ENCODE measurements at regions not wholly inside any gene's neighbourhood (a gene's known extent, or its start where the extent isn't known, plus 50 kb on each side); places are given as distances from the start of the nearest gene placed in this dataset.

GRCh38 chr6:94184666-94185464, 765.5 kb upstream of the EPHA7 start:
- DNase-seq, result no peak
- Histone ChIP-seq H2AFZ (no peak overlapping the region), H3K9me3 (ENCODE audit: insufficient read depth, low read depth) (no peaks in the 10 kb centered on the region), H3K36me3 (ENCODE audit: low read depth) (no peaks in the 10 kb centered on the region), H3K27me3 (ENCODE audit: insufficient read depth, low read depth) (no peaks in the 10 kb centered on the region), H3K27ac (no peak overlapping the region), H3K4me2 (no peak overlapping the region), H3K9me2 (ENCODE audit: insufficient read depth) (peaks cover 5% of the 10 kb centered on the region; the same call in 1 of the 2 replicates), H4K20me1 (ENCODE audit: insufficient read depth) (no peaks in the 10 kb centered on the region), H3K4me1 (replicated peaks; ENCODE audit: insufficient read depth) (no peaks in the 10 kb centered on the region), H3K79me2 (ENCODE audit: low read depth) (no peaks in the 10 kb centered on the region), H3K4me3 (no peak overlapping the region), H3F3A (ENCODE audit: insufficient read depth, low read depth) (no peaks in the 10 kb centered on the region)
- BruUV-seq (replicated peaks), result no TSS peak
- no peak for TF ChIP-seq EZH2 (IDR thresholded peaks at IDR 0.05; ENCODE audit: low read depth)
- ChIA-PET CTCF (no interaction called here), POLR2A (ENCODE audit: unreplicated experiment) (no interaction called here)
- intact Hi-C loops (cut with micrococcal nuclease; ENCODE audit: unreplicated experiment), result no loop called here

- Histone ChIP-seq H3K4me3 (no peak overlapping the region), H3K4me2 (no peak overlapping the region), H3K27me3 (ENCODE audit: insufficient read depth, low read depth) (no peaks in the 10 kb centered on the region), H3K9me2 (ENCODE audit: insufficient read depth) (no peaks in the 10 kb centered on the region), H3K9me3 (ENCODE audit: insufficient read depth, low read depth) (no peaks in the 10 kb centered on the region), H3K36me3 (ENCODE audit: low read depth) (no peaks in the 10 kb centered on the region), H4K20me1 (ENCODE audit: insufficient read depth) (no peaks in the 10 kb centered on the region), H3K27ac (no peak overlapping the region), H3K79me2 (ENCODE audit: low read depth) (no peaks in the 10 kb centered on the region), H3F3A (ENCODE audit: insufficient read depth, low read depth) (no peaks in the 10 kb centered on the region), H3K4me1 (replicated peaks; ENCODE audit: insufficient read depth) (no peaks in the 10 kb centered on the region), H2AFZ (0 out of 2 replicates have a peak overlapping the region, but pooled peaks have one; percentile 26)
- intact Hi-C loops (cut with micrococcal nuclease; ENCODE audit: unreplicated experiment), result no loop called here
- ChIA-PET POLR2A (ENCODE audit: unreplicated experiment) (no interaction called here), CTCF (no interaction called here)
- no TSS peak for BruUV-seq (replicated peaks)
- no peak for DNase-seq
- TF ChIP-seq CTCF (conservative IDR thresholded peaks at IDR 0.05) (no peak), EZH2 (IDR thresholded peaks at IDR 0.05; ENCODE audit: low read depth) (no peak)
These were observed 758.1 kb upstream of the EPHA7 start for GRCh38 chr6:94177429-94177828.

GRCh38 chr6:94175465-94175864, 756.1 kb upstream of the EPHA7 start:
- H3F3A ChIP-seq (ENCODE audit: insufficient read depth, low read depth), result no peaks in the 10 kb centered on the region
- POLR2A ChIA-PET (ENCODE audit: unreplicated experiment), result no interaction called here
- no peaks in the 10 kb centered on the region for H4K20me1 ChIP-seq (ENCODE audit: insufficient read depth)
- H3K27ac ChIP-seq, result no peak overlapping the region
- 0 out of 2 replicates have a peak, but pooled peaks cover 5% of the 10 kb centered on the region for H3K9me3 ChIP-seq (ENCODE audit: insufficient read depth, low read depth)
- no peaks in the 10 kb centered on the region for H3K27me3 ChIP-seq (ENCODE audit: insufficient read depth, low read depth)
- H3K9me2 ChIP-seq (ENCODE audit: insufficient read depth), result no peaks in the 10 kb centered on the region
- H3K36me3 ChIP-seq (ENCODE audit: low read depth), result no peaks in the 10 kb centered on the region
- DNase-seq, result no peak
- H2AFZ ChIP-seq, result no peak overlapping the region
- BruUV-seq (replicated peaks), result no TSS peak
- CTCF ChIA-PET, result no interaction called here
- no peaks in the 10 kb centered on the region for H3K79me2 ChIP-seq (ENCODE audit: low read depth)
- intact Hi-C loops (cut with micrococcal nuclease; ENCODE audit: unreplicated experiment), result no loop called here
- no peak for TF ChIP-seq CTCF (conservative IDR thresholded peaks at IDR 0.05)
- no peak for TF ChIP-seq EZH2 (IDR thresholded peaks at IDR 0.05; ENCODE audit: low read depth)
- H3K4me3 ChIP-seq, result no peak overlapping the region
- H3K4me2 ChIP-seq, result no peak overlapping the region
- no peaks in the 10 kb centered on the region for H3K4me1 ChIP-seq (replicated peaks; ENCODE audit: insufficient read depth)

- no peak overlapping the region for H3K4me3 ChIP-seq
- intact Hi-C loops (cut with micrococcal nuclease; ENCODE audit: unreplicated experiment), result no loop called here
- no peaks in the 10 kb centered on the region for H3K79me2 ChIP-seq (ENCODE audit: low read depth)
- BruUV-seq (replicated peaks), result no TSS peak
- TF ChIP-seq EZH2 (IDR thresholded peaks at IDR 0.05; ENCODE audit: low read depth) (no peak), CTCF (conservative IDR thresholded peaks at IDR 0.05) (no peak)
- no peaks in the 10 kb centered on the region; the same call in 1 of the 2 replicates for H4K20me1 ChIP-seq (ENCODE audit: insufficient read depth)
- no peaks in the 10 kb centered on the region for H3K27me3 ChIP-seq (ENCODE audit: insufficient read depth, low read depth)
- no peaks in the 10 kb centered on the region for H3K4me1 ChIP-seq (replicated peaks; ENCODE audit: insufficient read depth)
- no peaks in the 10 kb centered on the region for H3K9me3 ChIP-seq (ENCODE audit: insufficient read depth, low read depth)
- no peaks in the 10 kb centered on the region for H3K36me3 ChIP-seq (ENCODE audit: low read depth)
- H3K27ac ChIP-seq, result no peak overlapping the region
- POLR2A ChIA-PET (ENCODE audit: unreplicated experiment), result no interaction called here
- DNase-seq, result no peak
- H2AFZ ChIP-seq, result no peak overlapping the region
- H3K4me2 ChIP-seq, result no peak overlapping the region
- H3F3A ChIP-seq (ENCODE audit: insufficient read depth, low read depth), result no peaks in the 10 kb centered on the region
- no peaks in the 10 kb centered on the region for H3K9me2 ChIP-seq (ENCODE audit: insufficient read depth)
- CTCF ChIA-PET, result no interaction called here
These were observed 744.5 kb upstream of the EPHA7 start for GRCh38 chr6:94163877-94164276.
